Adrenal gland (tissue), 9 donors: ENCODE measurements at regions not wholly inside any gene's neighbourhood (a gene's known extent, or its start where the extent isn't known, plus 50 kb on each side); places are given as distances from the start of the nearest gene placed in this dataset.

Experiments
- DNase-seq, 7 donors: peaks; one replicate each; pipeline ENCODE4 v3.0.0-alpha.2; 2019 to 2020
- H3K27ac ChIP-seq, 5 donors: fragments of 200-600 bp; sonication (generic) in 4 of 5; 1 replicate in 3 of 5; 2 replicates in 2 of 5; pipeline versions ENCODE4 v1.5.1 to v1.8.0; 2016 to 2020; ENCODE audit warnings: mild to moderate bottlenecking in 1 of 5
- H3K27me3 ChIP-seq: fragments of 200-600 bp; 2 replicates; pipeline ENCODE4 v1.8.0; 2021
- H3K36me3 ChIP-seq, 2 donors: fragments of 200-600 bp; replicated peaks in 1 of 2; 1 replicate in 1 of 2; 2 replicates in 1 of 2; pipeline versions ENCODE4 v1.5.1 to v1.8.0; 2018 to 2022
- H3K4me1 ChIP-seq, 2 donors: fragments of 200-600 bp; replicated peaks in 1 of 2; 1 replicate in 1 of 2; 2 replicates in 1 of 2; pipeline versions ENCODE4 v1.5.1 to v1.8.0; 2018 to 2021
- H3K4me3 ChIP-seq, 4 donors: fragments of 200-600 bp; sonication (generic) in 3 of 4; one replicate each; pipeline ENCODE4 v1.5.1; 2016 to 2018
- H3K9me3 ChIP-seq, 3 donors: fragments of 200-600 bp; sonication (generic) in 1 of 3; replicated peaks in 1 of 3; 1 replicate in 2 of 3; 2 replicates in 1 of 3; pipeline versions ENCODE4 v1.5.1 to v1.8.0; 2016 to 2021
- POLR2A ChIP-seq, 2 donors: fragments of 450-650 bp; IDR thresholded peaks; one replicate each; pipeline ENCODE4 v1.6.1; 2017; ENCODE audit warnings: antibody characterized with exemption in 2 of 2, mild to moderate bottlenecking in 2 of 2, moderate library complexity in 1 of 2
- WGBS, 4 donors: extraction: QIAGEN DNeasy Blood & Tissue Kit in 2 of 4; methylation state at CpG; one replicate each; pipeline versions ENCODE4 v1.1.5 to v1.1.7; 2013 to 2017; 5-methylcytosine and 5-hydroxymethylcytosine counted together
- intact Hi-C, 2 donors: fragments of 100-400 bp; cut with DNase I; formaldehyde crosslinking; loops; one replicate each; pipeline versions ENCODE4 v1.14.1 to v1.15.0; 2022 to 2023
- TF ChIP-seq, protein P1 (sequence below), 6 experiments: fragments of 450-650 bp in 4 of 6; fragments of 200-600 bp in 2 of 6; sonication (generic) in 1 of 6; IDR thresholded peaks; 1 replicate in 5 of 6; 2 replicates in 1 of 6; pipeline versions ENCODE4 v1.5.1 to v1.8.0; 2016 to 2021; ENCODE audit warnings: antibody characterized with exemption in 6 of 6, mild to moderate bottlenecking in 2 of 6, moderate library complexity in 1 of 6
- donor health status: healthy with polysubstance abuse.
- donor health status: Bipolar disorder and iron deficiency.
- donor health status: DM: yes; HTN: yes; CAD: no.
- donor health status: DM: no; HTN: no; CAD: no.
- donor health status: DM: no; HTN: no; CAD: no.

DNA sequence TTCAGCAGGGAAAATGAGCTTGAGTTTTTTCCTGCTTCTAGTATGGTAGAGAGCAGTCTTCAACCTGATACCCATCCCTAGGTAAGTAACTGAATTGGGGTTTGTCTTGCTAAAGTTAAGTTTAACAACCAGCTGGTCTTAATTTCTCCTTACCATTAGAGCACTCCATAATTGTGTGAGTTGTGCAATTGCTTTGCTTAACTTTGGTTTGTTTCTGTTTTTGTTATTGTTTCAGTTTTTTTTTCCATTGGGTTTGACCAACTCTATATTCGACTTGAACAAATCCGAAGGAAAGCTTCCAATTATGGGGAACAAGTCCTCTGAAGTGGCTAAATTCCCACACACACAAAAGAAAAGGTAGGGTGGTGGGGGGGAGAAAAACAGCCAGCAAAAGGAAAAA is 641.1 kb downstream of the PLA2G4A start:
- Histone ChIP-seq H3K27ac (no peak overlapping the region), H3K4me1 (no peaks in the 10 kb centered on the region), H3K9me3 (peaks cover 0 to under 1% (median 0%) of the 10 kb centered on the region in 3 donors), H3K4me3 (no peak overlapping the region), H3K36me3 (no peaks in the 10 kb centered on the region), H3K27me3 (no peaks in the 10 kb centered on the region)
- 63 to 72% (median 68%) methylated on average over 2 of the region's 2 CpGs for WGBS, 4 donors
- intact Hi-C loops: no loop called here
- no peak for TF ChIP-seq POLR2A (IDR thresholded peaks at IDR 0.05)
- TF ChIP-seq, protein P1, sequence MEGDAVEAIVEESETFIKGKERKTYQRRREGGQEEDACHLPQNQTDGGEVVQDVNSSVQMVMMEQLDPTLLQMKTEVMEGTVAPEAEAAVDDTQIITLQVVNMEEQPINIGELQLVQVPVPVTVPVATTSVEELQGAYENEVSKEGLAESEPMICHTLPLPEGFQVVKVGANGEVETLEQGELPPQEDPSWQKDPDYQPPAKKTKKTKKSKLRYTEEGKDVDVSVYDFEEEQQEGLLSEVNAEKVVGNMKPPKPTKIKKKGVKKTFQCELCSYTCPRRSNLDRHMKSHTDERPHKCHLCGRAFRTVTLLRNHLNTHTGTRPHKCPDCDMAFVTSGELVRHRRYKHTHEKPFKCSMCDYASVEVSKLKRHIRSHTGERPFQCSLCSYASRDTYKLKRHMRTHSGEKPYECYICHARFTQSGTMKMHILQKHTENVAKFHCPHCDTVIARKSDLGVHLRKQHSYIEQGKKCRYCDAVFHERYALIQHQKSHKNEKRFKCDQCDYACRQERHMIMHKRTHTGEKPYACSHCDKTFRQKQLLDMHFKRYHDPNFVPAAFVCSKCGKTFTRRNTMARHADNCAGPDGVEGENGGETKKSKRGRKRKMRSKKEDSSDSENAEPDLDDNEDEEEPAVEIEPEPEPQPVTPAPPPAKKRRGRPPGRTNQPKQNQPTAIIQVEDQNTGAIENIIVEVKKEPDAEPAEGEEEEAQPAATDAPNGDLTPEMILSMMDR (IDR thresholded peaks at IDR 0.05): no peak
- DNase-seq: no peak

DNA sequence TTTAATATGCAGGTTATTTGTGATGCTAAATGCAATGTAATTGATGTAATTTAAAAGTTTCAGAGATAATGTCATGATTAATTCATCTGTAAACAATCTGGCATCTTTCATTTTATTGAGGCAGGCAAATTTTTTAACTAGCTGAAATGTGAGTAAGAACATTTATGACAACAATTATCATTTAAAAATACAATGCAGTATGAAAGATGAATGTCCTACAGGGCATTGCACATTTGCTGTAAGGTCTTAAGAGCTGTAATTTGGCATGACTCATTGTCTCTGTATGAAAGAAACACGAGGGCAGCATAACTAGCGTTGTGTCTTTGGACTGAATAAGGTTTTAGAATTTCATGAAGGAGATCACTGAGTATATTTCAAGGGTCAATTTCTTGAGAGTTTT is 642.8 kb downstream of the PLA2G4A start:
- Histone ChIP-seq H3K27ac (no peak overlapping the region), H3K9me3 (no peaks in the 10 kb centered on the region), H3K27me3 (no peaks in the 10 kb centered on the region), H3K36me3 (no peaks in the 10 kb centered on the region), H3K4me3 (no peak overlapping the region), H3K4me1 (no peaks in the 10 kb centered on the region)
- WGBS, 4 donors: 51 to 62% (median 59%) methylated on average over 2 of the region's 2 CpGs
- TF ChIP-seq POLR2A (IDR thresholded peaks at IDR 0.05): no peak
- TF ChIP-seq, protein P1 (IDR thresholded peaks at IDR 0.05): no peak
- no peak for DNase-seq
- intact Hi-C loops: no loop called here

DNA sequence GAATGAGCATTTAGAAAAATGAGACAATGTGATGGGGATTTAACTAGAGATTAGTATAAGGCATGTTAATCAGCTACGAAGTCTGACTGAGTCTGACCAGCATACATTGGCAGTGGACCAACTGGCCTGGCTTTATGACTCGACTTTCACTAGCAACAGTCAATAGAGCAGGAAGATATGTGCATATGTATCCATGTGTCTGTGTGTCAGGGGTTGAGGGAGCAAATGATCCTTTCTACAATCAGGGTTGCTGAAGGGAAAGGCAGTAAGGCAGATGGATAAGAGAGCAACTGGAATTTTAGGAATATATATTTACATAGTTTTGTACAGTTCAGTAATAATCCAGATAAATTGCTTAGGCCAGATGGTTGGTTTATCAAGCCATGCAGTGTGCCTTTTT is 645.6 kb downstream of the PLA2G4A start:
- TF ChIP-seq, protein P1 (IDR thresholded peaks at IDR 0.05): no peak
- TF ChIP-seq POLR2A (IDR thresholded peaks at IDR 0.05): no peak
- H3K27me3 ChIP-seq: no peaks in the 10 kb centered on the region

DNA sequence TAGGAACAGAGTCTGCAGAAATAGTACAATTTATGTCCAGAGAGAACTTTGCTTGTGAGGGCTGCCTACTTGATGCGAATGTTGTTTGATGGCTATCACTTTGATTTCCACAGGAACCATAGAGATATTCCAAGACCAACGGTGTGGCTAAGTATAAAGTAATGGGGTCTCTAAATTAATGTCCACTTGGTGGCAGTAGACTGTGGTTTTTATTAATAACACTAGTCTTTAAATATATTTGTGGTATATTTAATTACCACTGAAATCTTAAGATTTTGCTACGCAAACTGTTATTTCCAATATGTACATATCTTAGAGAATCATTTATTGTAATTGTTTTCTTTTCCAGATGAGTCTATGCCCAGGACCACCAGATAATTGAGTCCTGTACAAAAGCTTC is 647.9 kb downstream of the PLA2G4A start:
- TF ChIP-seq, protein P1 (IDR thresholded peaks at IDR 0.05): peak in 1 of 6 experiments; percentile 26
- no peak for TF ChIP-seq POLR2A (IDR thresholded peaks at IDR 0.05)
- no peaks in the 10 kb centered on the region for H3K27me3 ChIP-seq
- WGBS, 4 donors: 48 to 64% (median 54%) methylated on average over 3 of the region's 3 CpGs
- no peaks in the 10 kb centered on the region for H3K4me1 ChIP-seq
- no peak overlapping the region for H3K27ac ChIP-seq
- no peak for DNase-seq
- H3K36me3 ChIP-seq: no peaks in the 10 kb centered on the region
- intact Hi-C loops: no loop called here
- no peak overlapping the region for H3K4me3 ChIP-seq
- no peaks in the 10 kb centered on the region for H3K9me3 ChIP-seq

More for the DNA sequence above, 645.6 kb downstream of the PLA2G4A start:
- Histone ChIP-seq H3K9me3 (no peaks in the 10 kb centered on the region), H3K27ac (no peak overlapping the region), H3K4me1 (no peaks in the 10 kb centered on the region), H3K36me3 (no peaks in the 10 kb centered on the region), H3K4me3 (no peak overlapping the region)
- intact Hi-C loops: no loop called here
- 42 to 55% (median 51%) methylated on average over 2 of the region's 2 CpGs for WGBS, 4 donors
- no peak for DNase-seq
